GM12864 (cell line): ENCODE measurements at regions not wholly inside any gene's neighbourhood (a gene's known extent, or its start where the extent isn't known, plus 50 kb on each side); places are given as distances from the start of the nearest gene placed in this dataset.

ENCODE experiments used
- DNase-seq: peaks from one replicate; pipeline ENCODE4 v3.0.0-alpha.2; 2011; ENCODE audit warnings: low read depth
- H3K4me3 ChIP-seq: 2 replicates; pipeline ENCODE4 v1.5.1; 2011; ENCODE audit warnings: mild to moderate bottlenecking, low read depth, low read length, control low read depth
- CTCF ChIP-seq: IDR thresholded peaks from 2 replicates; pipeline ENCODE4 v1.5.1; 2011; ENCODE audit warnings: low read depth, mild to moderate bottlenecking, moderate library complexity, low read length, control low read depth, inconsistent platforms; ENCODE audit errors: missing control alignments

- H3K4me3 ChIP-seq: no peak overlapping the region
- no peak for DNase-seq
- no peak for TF ChIP-seq CTCF
Observed at GRCh38 chr2:239678666-239679296, 278.0 kb upstream of the HDAC4 start.

- no peak for TF ChIP-seq CTCF
- no peak overlapping the region for H3K4me3 ChIP-seq
- no peak for DNase-seq
Observed at GRCh38 chr2:239678186-239678490, 277.3 kb upstream of the HDAC4 start.

- TF ChIP-seq CTCF: no peak
- no peak for DNase-seq
- H3K4me3 ChIP-seq: no peak overlapping the region
Observed at GRCh38 chr2:239677453-239678185, 276.8 kb upstream of the HDAC4 start.

GRCh38 chr2:239676716-239677452, 276.1 kb upstream of the HDAC4 start:
- H3K4me3 ChIP-seq: no peak overlapping the region
- TF ChIP-seq CTCF: no peak
- no peak for DNase-seq

GRCh38 chr2:239675826-239676715, 275.3 kb upstream of the HDAC4 start:
- H3K4me3 ChIP-seq: no peak overlapping the region
- DNase-seq: no peak
- TF ChIP-seq CTCF: no peak

GRCh38 chr2:239674981-239675825, 274.4 kb upstream of the HDAC4 start:
- no peak for DNase-seq
- no peak for TF ChIP-seq CTCF
- H3K4me3 ChIP-seq: no peak overlapping the region
